Peyer's patch (tissue), 4 donors: ENCODE measurements at regions not wholly inside any gene's neighbourhood (a gene's known extent, or its start where the extent isn't known, plus 50 kb on each side); places are given as distances from the start of the nearest gene placed in this dataset.

Source experiments
- CTCF ChIP-seq, 6 experiments: fragments of 450-650 bp in 4 of 6; fragments of 200-600 bp in 2 of 6; sonication (generic) in 1 of 6; IDR thresholded peaks; one replicate each; pipeline ENCODE4 v1.5.1; 2017 to 2019; ENCODE audit warnings: antibody characterized with exemption in 6 of 6, mild to moderate bottlenecking in 3 of 6, moderate library complexity in 1 of 6
- POLR2A ChIP-seq, 2 donors: fragments of 450-650 bp; IDR thresholded peaks; one replicate each; pipeline ENCODE4 v1.5.1; 2017; ENCODE audit warnings: antibody characterized with exemption in 2 of 2, mild to moderate bottlenecking in 2 of 2, moderate library complexity in 2 of 2

DNA sequence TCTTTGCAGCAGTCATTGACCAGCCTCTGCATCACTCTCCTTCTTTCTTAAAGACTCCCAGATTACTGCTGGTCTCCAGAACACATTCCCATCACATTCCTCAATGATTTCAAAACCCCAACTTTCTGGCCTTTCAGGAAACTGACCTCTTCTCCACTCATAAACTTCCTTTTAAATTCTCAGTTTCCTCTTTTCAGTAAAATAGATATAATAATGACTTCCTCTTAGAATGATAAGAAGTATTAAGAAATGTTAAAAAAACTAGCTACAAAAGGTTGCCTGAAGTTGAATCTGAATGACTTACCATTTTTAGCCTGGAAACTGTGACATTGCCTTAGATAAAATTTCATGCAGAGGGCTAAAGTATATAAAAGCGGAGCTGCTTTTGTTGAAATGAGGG is 239.3 kb downstream of the OGFRL1 start:
- TF ChIP-seq CTCF (IDR thresholded peaks at IDR 0.05) (no peak), POLR2A (IDR thresholded peaks at IDR 0.05) (no peak)
